SK-N-SH (cell line): ENCODE measurements at regions not wholly inside any gene's neighbourhood (a gene's known extent, or its start where the extent isn't known, plus 50 kb on each side); places are given as distances from the start of the nearest gene placed in this dataset.

ENCODE experiments used
- CTCF ChIA-PET: fragments of 300-600, 350-600 bp; formaldehyde crosslinking; extraction: SDS; loops from one replicate; lab custom pipeline; 2021; lab: Yijun Ruan, JAX
- POLR2A ChIA-PET: fragments of 350-600 bp; sonication (Branson Sonifier 250); formaldehyde crosslinking; extraction: SDS; loops from one replicate; lab custom pipeline; 2020; ENCODE audit warnings: antibody characterized with exemption, inconsistent platforms; lab: Yijun Ruan, JAX
- DNase-seq: peaks from one replicate; pipeline ENCODE4 v3.0.0; 2012
- H2AFZ ChIP-seq: fragments of 200-600 bp; sonication (generic); 2 replicates; pipeline ENCODE4 v1.8.1; 2016; ENCODE audit warnings: antibody characterized with exemption, mild to moderate bottlenecking, low read depth
- H3F3A ChIP-seq: fragments of 200-600 bp; sonication (generic); replicated peaks from 2 replicates; pipeline ENCODE3; 2016; ENCODE audit warnings: antibody characterized with exemption, mild to moderate bottlenecking; ENCODE audit not compliant: insufficient read depth
- H3K27ac ChIP-seq, 2 experiments: fragments of 200-500 bp in 1 of 2; fragments of 200-600 bp in 1 of 2; sonication (Bioruptor generic) in 1 of 2; sonication (generic), shearing (Covaris generic) in 1 of 2; 2 replicates each; pipeline versions ENCODE4 v1.5.1 to v1.6.1; 2014 to 2016; ENCODE audit warnings: low read depth in 2 of 2, inconsistent platforms in 1 of 2, low read length in 1 of 2, mild to moderate bottlenecking in 1 of 2, mixed read lengths in 1 of 2
- H3K27me3 ChIP-seq: fragments of 200-600 bp; sonication (generic), shearing (Covaris generic); 2 replicates; pipeline ENCODE4 v1.6.1; 2016; ENCODE audit warnings: mixed run types; ENCODE audit not compliant: insufficient read depth
- H3K36me3 ChIP-seq, 2 experiments: fragments of 200-500 bp in 1 of 2; fragments of 200-600 bp in 1 of 2; sonication (Bioruptor generic) in 1 of 2; sonication (generic) in 1 of 2; replicated peaks in 1 of 2; 2 replicates each; pipeline versions ENCODE3 to v1.5.1; 2014 to 2016; ENCODE audit warnings: low read length in 1 of 2, mild to moderate bottlenecking in 1 of 2; ENCODE audit not compliant: insufficient read depth in 2 of 2, control insufficient read depth in 1 of 2
- H3K4me1 ChIP-seq, 2 experiments: fragments of 200-500 bp in 1 of 2; fragments of 200-600 bp in 1 of 2; sonication (Bioruptor generic) in 1 of 2; sonication (generic), shearing (Covaris generic) in 1 of 2; 2 replicates each; pipeline versions ENCODE4 v1.5.1 to v1.6.1; 2014 to 2016; ENCODE audit warnings: low read depth in 1 of 2, low read length in 1 of 2, mixed run types in 1 of 2; ENCODE audit not compliant: insufficient read depth in 2 of 2, control insufficient read depth in 1 of 2
- H3K4me2 ChIP-seq: fragments of 200-600 bp; sonication (generic), shearing (Covaris generic); 2 replicates; pipeline ENCODE4 v1.6.1; 2017; ENCODE audit warnings: mixed run types
- H3K4me3 ChIP-seq, 2 experiments: fragments of 200-500 bp in 1 of 2; fragments of 200-600 bp in 1 of 2; sonication (Bioruptor generic) in 1 of 2; sonication (generic), shearing (Covaris generic) in 1 of 2; 2 replicates each; pipeline versions ENCODE4 v1.5.1 to v1.8.1; 2014 to 2016; ENCODE audit warnings: low read depth in 2 of 2, inconsistent platforms in 1 of 2, low read length in 1 of 2, mild to moderate bottlenecking in 1 of 2, mixed read lengths in 1 of 2, moderate library complexity in 1 of 2
- H3K79me2 ChIP-seq: fragments of 200-600 bp; sonication (generic); 2 replicates; pipeline ENCODE4 v1.8.1; 2017; ENCODE audit warnings: mild to moderate bottlenecking; ENCODE audit not compliant: insufficient read depth
- H3K9ac ChIP-seq: fragments of 200-600 bp; sonication (generic); 2 replicates; pipeline ENCODE4 v1.6.1; 2017; ENCODE audit warnings: mixed run types
- H3K9me2 ChIP-seq: fragments of 200-600 bp; sonication (generic); 2 replicates; pipeline ENCODE4 v1.6.1; 2017; ENCODE audit warnings: mixed run types
- H3K9me3 ChIP-seq: fragments of 200-600 bp; sonication (generic); 2 replicates; pipeline ENCODE4 v1.6.1; 2017; ENCODE audit warnings: mixed run types, mild to moderate bottlenecking, moderate library complexity
- H4K20me1 ChIP-seq: fragments of 200-600 bp; sonication (generic); 2 replicates; pipeline ENCODE4 v1.6.1; 2017; ENCODE audit warnings: mild to moderate bottlenecking, mixed run types; ENCODE audit not compliant: insufficient read depth
- EP300 ChIP-seq, 2 experiments: IDR thresholded peaks; 2 replicates each; pipeline versions ENCODE4 v1.4.0 to v1.6.1; 2012; ENCODE audit warnings: borderline replicate concordance in 1 of 2, low read depth in 1 of 2, low read length in 1 of 2
- EZH2phosphoT487 ChIP-seq: fragments of 200-600 bp; sonication (generic); IDR thresholded peaks from 2 replicates; pipeline ENCODE4 v1.6.1; 2017; ENCODE audit warnings: low read depth, mixed run types, mild to moderate bottlenecking, antibody characterized with exemption, moderate library complexity, borderline replicate concordance
- FOSL2 ChIP-seq: IDR thresholded peaks from 2 replicates; pipeline ENCODE4 v1.4.0; 2012; ENCODE audit warnings: low read depth, mild to moderate bottlenecking, moderate library complexity, borderline replicate concordance
- FOXJ3 ChIP-seq: sonication (generic); formaldehyde crosslinking; IDR thresholded peaks from 2 replicates; pipeline ENCODE4 v1.5.1; 2020; ENCODE audit warnings: mild to moderate bottlenecking, missing genetic modification reagents
- FOXM1 ChIP-seq: IDR thresholded peaks from 2 replicates; pipeline ENCODE4 v1.4.0; 2012; ENCODE audit warnings: low read depth, mild to moderate bottlenecking
- GATA2 ChIP-seq: sonication (generic); formaldehyde crosslinking; IDR thresholded peaks from 2 replicates; pipeline ENCODE4 v1.5.0; 2020; ENCODE audit warnings: mild to moderate bottlenecking, missing genetic modification reagents
- IRF3 ChIP-seq: fragments of 150-350 bp; IDR thresholded peaks from 2 replicates; pipeline ENCODE4 v1.6.1; 2016; ENCODE audit warnings: mild to moderate bottlenecking, low read depth, low read length
- NRF1 ChIP-seq: IDR thresholded peaks from 2 replicates; pipeline ENCODE4 v1.6.1; 2012; ENCODE audit warnings: low read depth, mild to moderate bottlenecking, low read length
- PBX3 ChIP-seq: IDR thresholded peaks from 2 replicates; pipeline ENCODE4; 2012
- POLR2AphosphoS5 ChIP-seq: IDR thresholded peaks from 2 replicates; pipeline ENCODE4 v1.6.1; 2012; ENCODE audit warnings: low read depth, low read length
- RCOR1 ChIP-seq: fragments of 150-350 bp; IDR thresholded peaks from 2 replicates; pipeline ENCODE4 v1.6.1; 2017; ENCODE audit warnings: antibody characterized with exemption, low read length
- TCF12 ChIP-seq: IDR thresholded peaks from 2 replicates; pipeline ENCODE4 v1.4.0; 2012
- TEAD4 ChIP-seq: IDR thresholded peaks from 2 replicates; pipeline ENCODE4 v1.4.0; 2012; ENCODE audit warnings: mild to moderate bottlenecking, borderline replicate concordance; ENCODE audit not compliant: insufficient read depth
- WGBS: methylation state at CpG from one replicate; pipeline ENCODE4 v1.1.6; 2017; ENCODE audit warnings: low lambda C conversion rate; 5-methylcytosine and 5-hydroxymethylcytosine counted together
- TF ChIP-seq, protein P1 (sequence below): IDR thresholded peaks from 2 replicates; pipeline ENCODE4 v1.4.0; 2012; ENCODE audit warnings: low read depth, borderline replicate concordance
- TF ChIP-seq, protein P2 (sequence below): fragments of 200-600 bp; sonication (generic); IDR thresholded peaks from 2 replicates; pipeline ENCODE4 v1.6.1; 2017; ENCODE audit warnings: antibody characterized with exemption, mild to moderate bottlenecking, moderate library complexity

GRCh38 chr1:87600055-87600850 lies 271.6 kb downstream of the LMO4 start:
- Histone ChIP-seq H3K27ac (no peak overlapping the region), H3K4me3 (no peak overlapping the region), H3F3A (no peaks in the 10 kb centered on the region), H3K4me2 (no peak overlapping the region), H3K27me3 (no peaks in the 10 kb centered on the region), H3K4me1 (no peaks in the 10 kb centered on the region), H3K79me2 (no peaks in the 10 kb centered on the region), H4K20me1 (no peaks in the 10 kb centered on the region)
- 57% methylated on average over 6 of the region's 6 CpGs for WGBS
- TF ChIP-seq FOSL2 (no peak), EP300 (IDR thresholded peaks at IDR 0.05; ENCODE audit: borderline replicate concordance in 1 of 2, low read depth in 1 of 2, low read length in 1 of 2) (no peak), FOXJ3 (no peak), IRF3 (no peak), POLR2AphosphoS5 (no peak), FOXM1 (no peak), TCF12 (no peak), RCOR1 (no peak), GATA2 (CRISPR knock-in tag) (no peak), NRF1 (no peak), EZH2phosphoT487 (no peak), TEAD4 (no peak), PBX3 (no peak)
- TF ChIP-seq, protein P1, sequence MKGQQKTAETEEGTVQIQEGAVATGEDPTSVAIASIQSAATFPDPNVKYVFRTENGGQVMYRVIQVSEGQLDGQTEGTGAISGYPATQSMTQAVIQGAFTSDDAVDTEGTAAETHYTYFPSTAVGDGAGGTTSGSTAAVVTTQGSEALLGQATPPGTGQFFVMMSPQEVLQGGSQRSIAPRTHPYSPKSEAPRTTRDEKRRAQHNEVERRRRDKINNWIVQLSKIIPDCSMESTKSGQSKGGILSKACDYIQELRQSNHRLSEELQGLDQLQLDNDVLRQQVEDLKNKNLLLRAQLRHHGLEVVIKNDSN = no peak
- TF ChIP-seq, protein P2, sequence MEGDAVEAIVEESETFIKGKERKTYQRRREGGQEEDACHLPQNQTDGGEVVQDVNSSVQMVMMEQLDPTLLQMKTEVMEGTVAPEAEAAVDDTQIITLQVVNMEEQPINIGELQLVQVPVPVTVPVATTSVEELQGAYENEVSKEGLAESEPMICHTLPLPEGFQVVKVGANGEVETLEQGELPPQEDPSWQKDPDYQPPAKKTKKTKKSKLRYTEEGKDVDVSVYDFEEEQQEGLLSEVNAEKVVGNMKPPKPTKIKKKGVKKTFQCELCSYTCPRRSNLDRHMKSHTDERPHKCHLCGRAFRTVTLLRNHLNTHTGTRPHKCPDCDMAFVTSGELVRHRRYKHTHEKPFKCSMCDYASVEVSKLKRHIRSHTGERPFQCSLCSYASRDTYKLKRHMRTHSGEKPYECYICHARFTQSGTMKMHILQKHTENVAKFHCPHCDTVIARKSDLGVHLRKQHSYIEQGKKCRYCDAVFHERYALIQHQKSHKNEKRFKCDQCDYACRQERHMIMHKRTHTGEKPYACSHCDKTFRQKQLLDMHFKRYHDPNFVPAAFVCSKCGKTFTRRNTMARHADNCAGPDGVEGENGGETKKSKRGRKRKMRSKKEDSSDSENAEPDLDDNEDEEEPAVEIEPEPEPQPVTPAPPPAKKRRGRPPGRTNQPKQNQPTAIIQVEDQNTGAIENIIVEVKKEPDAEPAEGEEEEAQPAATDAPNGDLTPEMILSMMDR = no peak
- TF ChIP-seq, all 33 proteins: peak for 0
- ChIA-PET CTCF (no interaction called here), POLR2A (no interaction called here)
- H3K9me2 ChIP-seq = no peaks in the 10 kb centered on the region
- no peaks in the 10 kb centered on the region for H3K36me3 ChIP-seq
- no peak for DNase-seq
- no peak overlapping the region for H2AFZ ChIP-seq
- H3K9me3 ChIP-seq = no peaks in the 10 kb centered on the region; the same call in 1 of the 2 replicates
- no peak overlapping the region for H3K9ac ChIP-seq
